HG02571 (cell line): ENCODE measurements at regions not wholly inside any gene's neighbourhood (a gene's known extent, or its start where the extent isn't known, plus 50 kb on each side); places are given as distances from the start of the nearest gene placed in this dataset.

Experiments used
- ATAC-seq: cut with Tn5 transposase; IDR thresholded peaks from one replicate; pipeline ENCODE4 v1.9.1; 2021; ENCODE audit warnings: mild to moderate bottlenecking, moderate library complexity; ENCODE audit not compliant: unreplicated experiment

GRCh38 chr4:41865306-41865980, 69.8 kb upstream of the TMEM33 start:
- no peak for ATAC-seq

GRCh38 chr4:41859087-41859486, 76.1 kb upstream of the TMEM33 start:
- no peak for ATAC-seq

GRCh38 chr4:41857226-41857641, 78.0 kb upstream of the TMEM33 start:
- ATAC-seq = no peak

DNA sequence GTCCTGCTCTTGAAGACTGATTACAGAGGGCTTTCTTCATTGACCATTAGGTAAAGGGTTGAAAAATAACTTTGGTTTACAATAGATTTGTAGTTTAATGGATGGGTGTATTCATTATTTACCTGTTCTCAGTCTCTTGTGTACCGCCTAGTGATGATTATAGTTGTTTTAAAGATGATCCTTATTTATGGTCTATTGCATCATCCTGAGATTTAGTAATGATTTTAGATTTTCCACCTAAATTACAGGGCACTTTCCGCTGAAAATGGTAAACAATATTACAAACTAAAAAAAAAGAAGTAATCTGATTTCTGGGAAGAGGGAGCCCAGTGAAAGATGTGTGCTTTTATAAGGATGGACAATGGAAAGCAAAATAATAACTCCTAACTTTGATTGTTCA, 78.4 kb upstream of the TMEM33 start:
- no peak for ATAC-seq

DNA sequence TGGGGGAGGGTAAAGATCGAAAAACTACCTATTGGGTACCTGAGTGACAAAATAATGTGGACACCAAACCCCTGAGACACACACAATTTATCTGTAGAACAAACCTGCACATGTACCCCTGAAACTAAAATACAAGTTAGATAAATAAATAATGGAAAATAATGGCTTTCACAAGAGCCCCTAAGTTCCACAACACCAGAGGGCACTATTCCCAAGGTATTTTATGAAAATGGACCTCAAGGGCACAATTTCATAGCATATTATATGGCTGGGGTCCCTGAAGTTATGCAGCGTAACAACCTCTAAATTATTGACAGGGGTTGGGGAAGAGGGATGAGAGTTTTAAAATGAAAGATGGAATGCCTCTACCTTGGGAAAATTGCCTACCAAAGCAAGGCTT, 81.3 kb upstream of the TMEM33 start:
- ATAC-seq = no peak

DNA sequence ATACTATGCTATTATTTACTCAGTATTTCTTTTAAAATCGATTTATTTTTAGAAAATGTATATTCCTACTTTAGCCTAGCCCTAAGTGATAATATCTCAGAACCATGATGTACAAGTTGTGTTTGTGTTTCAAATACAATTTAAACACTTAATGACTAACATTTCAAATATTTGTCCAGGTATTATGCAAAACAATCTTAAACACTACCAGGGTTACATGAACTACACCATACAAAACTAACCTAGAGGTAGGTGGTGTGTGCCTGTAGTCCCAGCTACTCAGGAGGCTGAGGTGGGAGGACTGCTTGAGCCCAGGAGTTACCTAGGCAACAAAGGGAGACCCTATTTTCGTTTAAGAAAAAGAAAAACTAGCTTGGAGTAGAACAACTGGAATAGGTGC, 83.0 kb upstream of the TMEM33 start:
- no peak for ATAC-seq

GRCh38 chr4:41851621-41852020, 83.6 kb upstream of the TMEM33 start:
- ATAC-seq = no peak

DNA sequence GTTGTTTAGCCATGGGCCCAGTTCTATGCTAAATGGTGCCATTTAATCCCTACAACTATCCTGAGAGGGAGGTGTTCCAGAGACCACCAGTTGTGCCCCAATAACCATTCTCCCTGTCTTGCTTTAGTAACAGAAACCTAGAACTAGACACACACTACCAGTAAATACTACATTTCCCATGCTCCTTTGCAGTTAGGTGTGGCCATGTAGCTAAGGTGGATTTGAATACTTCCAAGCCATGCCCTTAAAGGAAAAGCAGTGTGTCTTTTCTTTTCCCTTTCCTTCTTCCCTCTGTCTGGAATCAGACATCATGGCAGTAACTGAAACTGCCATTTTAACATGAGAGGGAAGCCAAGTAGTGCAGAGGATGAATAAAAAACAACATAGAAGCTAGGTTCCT, 90.9 kb upstream of the TMEM33 start:
- no peak for ATAC-seq

DNA sequence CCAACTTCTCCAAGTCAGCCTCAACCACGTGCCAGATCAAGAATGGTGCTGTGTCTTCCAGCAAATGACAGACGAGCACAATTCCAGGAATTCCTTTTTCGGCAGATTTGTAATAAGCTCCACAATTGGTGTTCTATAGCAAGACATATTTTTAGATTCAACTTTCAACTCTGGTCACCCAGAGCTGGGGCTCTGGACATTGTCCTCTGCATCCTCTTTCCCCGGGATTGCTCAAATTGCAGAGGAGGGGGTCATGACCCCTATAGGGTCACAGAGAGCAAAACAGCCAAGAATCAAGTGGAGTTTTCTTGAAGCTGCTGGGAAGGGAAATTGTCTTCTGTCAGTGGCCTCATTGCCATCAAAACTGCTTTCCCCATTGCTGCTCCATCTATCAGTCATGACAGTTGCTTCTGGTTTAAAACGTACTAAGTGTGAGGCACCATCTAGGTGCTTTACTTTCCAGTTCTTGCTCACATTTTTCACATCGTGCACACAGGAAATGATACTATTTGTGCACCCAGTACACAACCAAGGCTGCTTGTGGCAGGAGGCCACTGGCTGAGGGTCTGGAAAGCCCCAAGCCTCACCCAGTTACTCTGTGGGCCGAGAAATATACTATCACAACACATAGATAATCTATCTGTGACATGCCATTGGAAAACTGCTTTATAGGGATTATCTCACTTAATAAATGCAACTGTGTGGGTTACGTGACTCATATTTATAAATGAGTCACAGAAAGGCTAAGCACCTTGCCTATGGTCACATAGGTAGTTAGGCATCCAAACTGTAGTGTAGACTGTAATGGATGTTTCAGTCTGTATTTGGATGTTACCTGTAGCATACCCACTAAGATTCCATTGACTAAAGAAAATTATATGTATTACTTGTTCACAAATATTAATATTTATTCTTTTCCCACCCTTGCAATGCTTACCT, 91.7 kb upstream of the PHOX2B start:
- ATAC-seq = no peak

DNA sequence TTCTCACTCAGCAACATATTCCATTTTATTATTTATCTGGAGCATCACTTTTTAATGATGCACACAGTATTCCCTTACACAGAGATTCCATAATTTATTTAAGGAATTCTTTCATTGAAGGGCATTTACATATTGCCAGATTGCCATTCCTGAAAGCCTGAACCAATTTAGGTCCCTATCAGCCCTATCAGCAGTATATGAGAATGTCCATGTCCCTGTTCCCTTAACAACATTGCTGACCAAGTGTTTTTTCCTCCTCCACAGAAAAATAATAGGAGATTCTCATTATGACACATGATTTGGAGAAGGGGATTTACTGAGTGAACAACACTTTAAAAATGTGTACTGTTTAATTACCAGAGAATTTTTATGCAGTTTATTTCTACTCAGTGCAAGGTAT, 90.1 kb upstream of the PHOX2B start:
- no peak for ATAC-seq

DNA sequence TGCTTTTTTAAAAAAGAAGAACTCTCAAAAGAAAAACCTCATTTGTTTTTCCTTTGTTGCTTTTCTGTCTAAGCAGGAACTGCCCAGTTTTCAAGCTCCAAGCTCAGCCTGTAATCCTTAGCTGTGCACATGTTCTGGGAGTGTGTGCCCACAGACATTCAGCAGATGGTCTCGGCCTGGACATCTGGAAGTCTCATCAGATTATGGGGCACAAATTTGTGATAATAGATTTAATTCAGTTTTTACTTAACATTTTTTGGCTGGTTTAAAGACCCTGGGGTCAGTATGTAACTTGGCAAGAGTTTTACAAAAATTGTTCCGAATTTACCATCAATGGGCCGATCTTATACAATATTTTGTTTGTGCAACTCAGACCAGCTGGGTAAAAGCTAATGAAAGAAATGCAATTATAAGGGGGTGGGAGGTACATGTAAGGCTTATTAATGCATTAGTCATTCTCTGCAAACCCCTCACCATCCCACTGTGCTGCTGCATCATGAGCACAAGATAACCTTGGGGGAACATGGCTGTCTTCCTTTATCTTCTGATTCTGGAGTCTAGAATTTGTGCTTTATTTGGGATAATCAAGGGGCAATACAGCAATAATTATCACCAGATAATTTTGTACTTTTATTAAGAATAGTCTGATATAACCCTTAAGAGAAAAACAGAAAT, 86.9 kb upstream of the PHOX2B start:
- no peak for ATAC-seq

GRCh38 chr4:41832961-41833360, 84.4 kb upstream of the PHOX2B start:
- ATAC-seq = no peak

- ATAC-seq = no peak
Observed at GRCh38 chr4:41822325-41822724, 73.8 kb upstream of the PHOX2B start.

- no peak for ATAC-seq
Observed at GRCh38 chr4:41820473-41820872, 71.9 kb upstream of the PHOX2B start.

- no peak for ATAC-seq
Observed at GRCh38 chr4:41819621-41820020, 71.1 kb upstream of the PHOX2B start.

DNA sequence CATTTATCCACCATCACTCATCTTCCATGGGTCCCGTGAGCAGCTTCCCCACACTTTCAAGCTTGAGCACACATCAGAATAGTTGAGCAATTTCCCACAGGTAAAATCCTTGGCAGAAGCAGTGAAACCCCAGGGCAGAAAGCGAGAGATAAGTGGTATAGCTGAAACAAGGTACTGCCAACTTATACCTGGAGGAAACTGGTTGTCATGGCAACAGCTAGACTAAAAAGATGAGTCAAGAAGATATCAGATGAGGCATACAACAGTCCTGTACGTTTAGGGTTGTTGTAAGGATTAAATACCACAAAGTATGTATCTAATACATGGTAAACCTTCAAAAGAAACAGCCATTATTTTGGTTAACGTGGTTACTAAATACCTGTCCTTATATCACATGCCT, 66.9 kb upstream of the PHOX2B start:
- no peak for ATAC-seq

GRCh38 chr4:41814565-41814964, 66.0 kb upstream of the PHOX2B start:
- no peak for ATAC-seq

- ATAC-seq = no peak
Observed at GRCh38 chr4:41806807-41807206, 58.3 kb upstream of the PHOX2B start.

GRCh38 chr4:41802590-41802989, 54.1 kb upstream of the PHOX2B start:
- ATAC-seq = no peak

- no peak for ATAC-seq
Observed at GRCh38 chr4:41799126-41799525, 50.6 kb upstream of the PHOX2B start.
